ENCODE measurements at regions not wholly inside any gene's neighbourhood (a gene's known extent, or its start where the extent isn't known, plus 50 kb on each side); places are given as distances from the start of the nearest gene placed in this dataset.
A peak's percentile ranks its signal among the peaks of the same experiment; 100 is the strongest.

DNA sequence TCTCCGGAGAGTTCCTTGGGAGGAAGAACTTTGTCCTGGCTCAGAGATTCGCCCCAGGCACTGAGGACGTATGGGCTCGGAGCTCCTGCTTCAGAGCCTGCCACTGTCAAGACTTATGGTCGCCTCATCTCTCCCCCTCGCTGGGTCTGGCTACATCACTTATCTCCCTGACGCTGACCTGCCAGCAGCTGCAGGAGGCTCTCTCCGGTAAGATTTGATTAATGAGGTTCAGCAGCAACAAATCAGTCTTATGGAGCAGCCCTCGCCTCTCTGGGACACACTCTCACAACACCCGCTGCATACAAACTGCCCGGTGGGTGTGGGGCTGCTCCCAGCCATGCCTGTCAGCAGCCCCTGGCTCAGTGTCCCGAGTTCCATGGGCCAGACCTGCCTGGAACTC lies 297.8 kb downstream of the RRAGC start:
- Mint-ChIP-seq H3K9me3 (no peaks in the 10 kb centered on the region), H3K36me3 (no peaks in the 10 kb centered on the region), H3K4me3 (peak overlapping the region in 1 of 8 donors; percentile 9), H3K27me3 (peaks cover 0 to 4% (median 3%) of the 10 kb centered on the region in 3 donors), H3K4me1 (peaks cover 49 to 69% (median 65%) of the 10 kb centered on the region in 3 donors), H3K27ac (peak overlapping the region in 4 of 6 donors; percentile 33 to 93 (median 74))
- no peak for DNase-seq
- no peak for ATAC-seq (ENCODE audit: low read depth in 2 of 2)

- DNase-seq, result no peak
- Mint-ChIP-seq H3K27me3 (peaks cover 0 to 3% (median 0%) of the 10 kb centered on the region in 3 donors), H3K4me1 (peaks cover 53 to 69% (median 65%) of the 10 kb centered on the region in 3 donors), H3K27ac (peak overlapping the region in 2 of 6 donors; percentile 86 to 90), H3K9me3 (no peaks in the 10 kb centered on the region), H3K36me3 (no peaks in the 10 kb centered on the region), H3K4me3 (peak overlapping the region in 1 of 8 donors; percentile 89)
- ATAC-seq (ENCODE audit: low read depth in 2 of 2), result no peak
Measured at GRCh38 chr1:38561110-38561509, 298.5 kb downstream of the RRAGC start.

DNA sequence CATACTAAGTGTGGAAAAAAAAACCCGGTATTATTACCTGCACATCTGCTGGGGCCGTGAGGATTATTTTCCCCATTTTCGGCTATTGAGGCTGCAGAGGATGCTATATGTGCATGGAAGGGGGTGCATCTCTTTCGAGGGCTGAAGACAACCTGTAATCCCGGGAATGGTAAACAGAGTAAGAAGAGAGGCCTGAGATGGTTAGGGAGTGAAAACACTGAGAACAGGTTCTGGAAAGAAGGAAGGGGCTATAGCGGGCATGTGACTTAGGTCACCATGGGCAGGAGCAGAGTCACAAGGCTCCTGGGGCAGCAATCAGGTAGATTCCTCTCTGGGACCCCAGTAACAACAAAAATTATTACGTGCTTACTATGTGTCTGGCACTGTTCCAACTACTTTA lies 299.1 kb downstream of the RRAGC start:
- H3K27ac Mint-ChIP-seq, result peak overlapping the region in 5 of 6 donors; percentile 7 to 97 (median 90)
- ATAC-seq (ENCODE audit: low read depth in 2 of 2), result no peak
- no peaks in the 10 kb centered on the region for H3K9me3 Mint-ChIP-seq
- no peaks in the 10 kb centered on the region for H3K27me3 Mint-ChIP-seq
- H3K4me1 Mint-ChIP-seq, result peaks cover 53 to 69% (median 67%) of the 10 kb centered on the region in 3 donors
- H3K36me3 Mint-ChIP-seq, result no peaks in the 10 kb centered on the region
- peak overlapping the region; percentile 69 to 93 (median 88) for H3K4me3 Mint-ChIP-seq
- DNase-seq, result no peak

GRCh38 chr1:38559446-38560165 lies 300.0 kb downstream of the RRAGC start:
- Mint-ChIP-seq H3K4me1 (peaks cover 53 to 69% (median 67%) of the 10 kb centered on the region in 3 donors), H3K36me3 (no peaks in the 10 kb centered on the region), H3K4me3 (peak overlapping the region; percentile 79 to 93 (median 88)), H3K27ac (peak overlapping the region; percentile 69 to 97 (median 92)), H3K27me3 (no peaks in the 10 kb centered on the region), H3K9me3 (no peaks in the 10 kb centered on the region)
- DNase-seq (peak; percentile 83), ATAC-seq (ENCODE audit: low read depth in 2 of 2) (peak; percentile 92)

GRCh38 chr1:38558500-38559445 lies 300.8 kb downstream of the RRAGC start:
- Mint-ChIP-seq H3K27ac (peak overlapping the region; percentile 69 to 97 (median 94)), H3K4me1 (peaks cover 49 to 62% (median 61%) of the 10 kb centered on the region in 3 donors)
- ATAC-seq (ENCODE audit: low read depth in 2 of 2), result peak; percentile 50 to 54

DNA sequence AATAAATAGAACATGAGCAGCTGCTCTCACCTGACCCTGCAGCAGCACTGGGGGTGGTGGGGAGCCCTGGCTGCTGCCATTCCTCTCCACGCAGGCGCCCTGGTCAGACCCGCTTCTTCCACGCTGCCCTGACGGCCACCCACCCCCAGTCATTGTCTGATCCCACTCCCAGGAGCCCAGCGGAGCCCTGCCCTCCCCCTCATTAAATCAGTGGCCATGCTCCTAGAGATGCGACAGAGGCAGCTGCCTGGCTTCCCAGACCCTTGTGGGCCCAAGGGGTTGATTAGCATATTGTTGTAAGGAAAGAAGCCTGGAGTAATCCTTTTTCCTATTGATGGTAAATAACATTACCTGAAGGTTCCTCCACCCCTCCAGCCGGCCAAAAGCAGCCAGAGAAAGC lies 301.5 kb downstream of the RRAGC start:
- DNase-seq (no peak), ATAC-seq (ENCODE audit: low read depth in 2 of 2) (no peak)
- peak overlapping the region; percentile 69 to 97 (median 95) for H3K27ac Mint-ChIP-seq
- H3K4me3 Mint-ChIP-seq, result peak overlapping the region in 4 of 8 donors; percentile 15 to 69 (median 45)
- H3K9me3 Mint-ChIP-seq, result no peaks in the 10 kb centered on the region
- peaks cover 43 to 55% (median 54%) of the 10 kb centered on the region in 3 donors for H3K4me1 Mint-ChIP-seq
- peaks cover 0 to 5% (median 0%) of the 10 kb centered on the region in 3 donors for H3K27me3 Mint-ChIP-seq
- no peaks in the 10 kb centered on the region for H3K36me3 Mint-ChIP-seq

More at GRCh38 chr1:38558500-38559445, 300.8 kb downstream of the RRAGC start:
- Mint-ChIP-seq H3K36me3 (no peaks in the 10 kb centered on the region), H3K9me3 (no peaks in the 10 kb centered on the region), H3K27me3 (peaks cover 0 to under 1% (median 0%) of the 10 kb centered on the region in 3 donors), H3K4me3 (peak overlapping the region; percentile 79 to 93 (median 88))
- DNase-seq, result peak; percentile 7

- Mint-ChIP-seq H3K36me3 (no peaks in the 10 kb centered on the region), H3K4me3 (no peak overlapping the region), H3K27ac (peak overlapping the region in 3 of 6 donors; percentile 7 to 71 (median 60)), H3K4me1 (peaks cover 36 to 38% (median 37%) of the 10 kb centered on the region in 3 donors), H3K27me3 (peaks cover 5 to 16% (median 6%) of the 10 kb centered on the region in 3 donors), H3K9me3 (no peaks in the 10 kb centered on the region)
- ATAC-seq (ENCODE audit: low read depth in 2 of 2) (no peak), DNase-seq (no peak)
Measured at GRCh38 chr1:38555594-38555993, 304.0 kb downstream of the RRAGC start.

GRCh38 chr1:38555130-38555529 lies 304.4 kb downstream of the RRAGC start:
- H3K9me3 Mint-ChIP-seq, result no peaks in the 10 kb centered on the region
- no peak for DNase-seq
- H3K4me3 Mint-ChIP-seq, result no peak overlapping the region
- H3K4me1 Mint-ChIP-seq, result peaks cover 32 to 33% (median 33%) of the 10 kb centered on the region in 3 donors
- H3K27ac Mint-ChIP-seq, result peak overlapping the region in 3 of 6 donors; percentile 7 to 71 (median 60)
- H3K27me3 Mint-ChIP-seq, result peaks cover 10 to 21% (median 11%) of the 10 kb centered on the region in 3 donors
- ATAC-seq (ENCODE audit: low read depth in 2 of 2), result no peak
- H3K36me3 Mint-ChIP-seq, result peaks cover 0 to 3% of the 10 kb centered on the region in 2 donors

- H3K9me3 Mint-ChIP-seq, result no peaks in the 10 kb centered on the region
- ATAC-seq (ENCODE audit: low read depth in 2 of 2) (no peak), DNase-seq (no peak)
- no peak overlapping the region for H3K4me3 Mint-ChIP-seq
- peaks cover 21 to 51% (median 33%) of the 10 kb centered on the region in 3 donors for H3K27me3 Mint-ChIP-seq
- H3K36me3 Mint-ChIP-seq, result peaks cover 0 to 4% of the 10 kb centered on the region in 2 donors
- peaks cover 0 to 4% (median 2%) of the 10 kb centered on the region in 3 donors for H3K4me1 Mint-ChIP-seq
- H3K27ac Mint-ChIP-seq, result no peak overlapping the region
Measured at GRCh38 chr1:38551318-38552307, 308.0 kb downstream of the RRAGC start.

GRCh38 chr1:38549191-38549590 lies 310.4 kb downstream of the RRAGC start:
- peaks cover 0 to 4% of the 10 kb centered on the region in 2 donors for H3K36me3 Mint-ChIP-seq
- ATAC-seq (ENCODE audit: low read depth in 2 of 2) (no peak), DNase-seq (no peak)
- H3K4me1 Mint-ChIP-seq, result no peaks in the 10 kb centered on the region
- H3K9me3 Mint-ChIP-seq, result no peaks in the 10 kb centered on the region
- H3K27ac Mint-ChIP-seq, result no peak overlapping the region
- H3K4me3 Mint-ChIP-seq, result no peak overlapping the region
- H3K27me3 Mint-ChIP-seq, result peaks cover 28 to 56% (median 40%) of the 10 kb centered on the region in 3 donors

- H3K27me3 Mint-ChIP-seq, result peaks cover 31 to 60% (median 40%) of the 10 kb centered on the region in 3 donors
- no peak overlapping the region for H3K27ac Mint-ChIP-seq
- peaks cover 0 to 4% of the 10 kb centered on the region in 2 donors for H3K36me3 Mint-ChIP-seq
- ATAC-seq (ENCODE audit: low read depth in 2 of 2) (no peak), DNase-seq (no peak)
- H3K4me1 Mint-ChIP-seq, result no peaks in the 10 kb centered on the region
- peaks cover 0 to 5% (median 0%) of the 10 kb centered on the region in 7 donors for H3K9me3 Mint-ChIP-seq
- H3K4me3 Mint-ChIP-seq, result no peak overlapping the region
Measured at GRCh38 chr1:38547321-38547720, 312.3 kb downstream of the RRAGC start.

DNA sequence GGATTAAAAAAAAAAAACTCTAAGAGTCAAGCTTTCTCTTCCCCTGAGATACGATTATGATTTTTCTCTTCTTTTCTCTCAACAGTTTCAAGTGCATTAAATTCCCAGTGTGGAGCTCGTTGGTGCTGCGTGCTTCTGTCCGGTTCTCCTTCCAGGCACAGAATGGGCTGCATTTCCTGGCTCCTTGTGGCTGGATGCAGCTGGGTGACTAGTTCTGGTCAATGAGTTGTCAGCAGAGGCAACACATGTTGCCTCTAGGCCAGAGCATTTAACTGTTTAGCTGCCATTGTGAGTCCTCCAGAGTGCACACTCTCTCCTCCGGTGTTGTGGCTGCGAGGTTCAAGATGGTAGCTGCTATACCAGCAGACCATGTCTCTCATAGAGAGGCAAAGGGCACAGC lies 312.9 kb downstream of the RRAGC start:
- Mint-ChIP-seq H3K27me3 (peaks cover 31 to 57% (median 42%) of the 10 kb centered on the region in 3 donors), H3K27ac (no peak overlapping the region), H3K36me3 (peaks cover 0 to 4% of the 10 kb centered on the region in 2 donors), H3K9me3 (peaks cover 0 to 5% (median 0%) of the 10 kb centered on the region in 7 donors), H3K4me3 (no peak overlapping the region), H3K4me1 (no peaks in the 10 kb centered on the region)
- ATAC-seq (ENCODE audit: low read depth in 2 of 2), result no peak
- DNase-seq, result no peak

Measured in naive B cell (primary cell).